ENCODE measurements at regions not wholly inside any gene's neighbourhood (a gene's known extent, or its start where the extent isn't known, plus 50 kb on each side); places are given as distances from the start of the nearest gene placed in this dataset.

DNA sequence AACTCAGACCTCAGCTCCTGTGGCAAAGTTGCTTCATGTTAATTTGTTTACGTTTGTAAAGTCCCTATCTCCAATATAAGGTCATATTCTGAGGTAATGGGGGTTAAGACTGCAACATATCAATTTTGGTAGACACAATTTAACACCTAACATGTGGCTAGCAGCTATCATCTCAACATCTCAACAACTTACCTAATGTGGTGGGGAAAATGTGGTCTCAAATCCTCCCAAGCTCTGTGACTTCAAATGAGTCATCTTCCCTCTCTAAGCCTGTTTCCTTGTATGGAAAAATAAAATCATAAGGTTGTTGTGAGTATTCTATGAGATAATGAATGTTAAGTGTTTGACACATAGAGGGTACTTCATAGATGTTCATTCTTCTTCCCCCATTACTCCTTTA lies 443.3 kb downstream of the CDK5RAP2 start:
- TF ChIP-seq, protein P1, sequence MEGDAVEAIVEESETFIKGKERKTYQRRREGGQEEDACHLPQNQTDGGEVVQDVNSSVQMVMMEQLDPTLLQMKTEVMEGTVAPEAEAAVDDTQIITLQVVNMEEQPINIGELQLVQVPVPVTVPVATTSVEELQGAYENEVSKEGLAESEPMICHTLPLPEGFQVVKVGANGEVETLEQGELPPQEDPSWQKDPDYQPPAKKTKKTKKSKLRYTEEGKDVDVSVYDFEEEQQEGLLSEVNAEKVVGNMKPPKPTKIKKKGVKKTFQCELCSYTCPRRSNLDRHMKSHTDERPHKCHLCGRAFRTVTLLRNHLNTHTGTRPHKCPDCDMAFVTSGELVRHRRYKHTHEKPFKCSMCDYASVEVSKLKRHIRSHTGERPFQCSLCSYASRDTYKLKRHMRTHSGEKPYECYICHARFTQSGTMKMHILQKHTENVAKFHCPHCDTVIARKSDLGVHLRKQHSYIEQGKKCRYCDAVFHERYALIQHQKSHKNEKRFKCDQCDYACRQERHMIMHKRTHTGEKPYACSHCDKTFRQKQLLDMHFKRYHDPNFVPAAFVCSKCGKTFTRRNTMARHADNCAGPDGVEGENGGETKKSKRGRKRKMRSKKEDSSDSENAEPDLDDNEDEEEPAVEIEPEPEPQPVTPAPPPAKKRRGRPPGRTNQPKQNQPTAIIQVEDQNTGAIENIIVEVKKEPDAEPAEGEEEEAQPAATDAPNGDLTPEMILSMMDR (IDR thresholded peaks at IDR 0.05), result no peak
- no peak for TF ChIP-seq POLR2A (IDR thresholded peaks at IDR 0.05)
